Parathyroid adenoma (tissue), 2 donors: ENCODE measurements at regions not wholly inside any gene's neighbourhood (a gene's known extent, or its start where the extent isn't known, plus 50 kb on each side); places are given as distances from the start of the nearest gene placed in this dataset.

ENCODE experiments used
- H2AFZ ChIP-seq: fragments of 300-600 bp; sonication (generic); one replicate; pipeline ENCODE4 v1.7.0; 2017; ENCODE audit warnings: antibody characterized with exemption, mild to moderate bottlenecking
- H3K27ac ChIP-seq: fragments of 300-600 bp; sonication (generic); one replicate; pipeline ENCODE4 v1.7.0; 2017
- H3K27me3 ChIP-seq: fragments of 300-600 bp; sonication (generic); one replicate; pipeline ENCODE4 v1.7.0; 2017; ENCODE audit warnings: low read length; ENCODE audit not compliant: control insufficient read depth, insufficient read depth
- H3K36me3 ChIP-seq: fragments of 300-600 bp; sonication (generic); one replicate; pipeline ENCODE4 v1.7.0; 2017; ENCODE audit warnings: low read length; ENCODE audit not compliant: control insufficient read depth, insufficient read depth
- H3K4me1 ChIP-seq: fragments of 300-600 bp; sonication (generic); one replicate; pipeline ENCODE4 v1.7.0; 2017; ENCODE audit warnings: control low read depth
- H3K4me2 ChIP-seq: fragments of 300-600 bp; sonication (generic); one replicate; pipeline ENCODE4 v1.7.0; 2017; ENCODE audit warnings: low read length
- H3K4me3 ChIP-seq: fragments of 300-600 bp; sonication (generic); one replicate; pipeline ENCODE4 v1.7.0; 2017; ENCODE audit warnings: low read depth, low read length
- H3K79me2 ChIP-seq: fragments of 300-600 bp; sonication (generic); one replicate; pipeline ENCODE4 v1.7.0; 2017; ENCODE audit warnings: control low read depth
- H3K9ac ChIP-seq: fragments of 300-600 bp; sonication (generic); one replicate; pipeline ENCODE4 v1.7.0; 2017; ENCODE audit warnings: mild to moderate bottlenecking
- H3K9me3 ChIP-seq: fragments of 300-600 bp; sonication (generic); one replicate; pipeline ENCODE4 v1.7.0; 2017; ENCODE audit warnings: low read length; ENCODE audit not compliant: control insufficient read depth
- TF ChIP-seq, protein P1 (sequence below): fragments of 300-600 bp; sonication (generic); IDR thresholded peaks from one replicate; pipeline ENCODE4 v1.7.0; 2017; ENCODE audit warnings: antibody characterized with exemption, mild to moderate bottlenecking
- donor health status: primary hyperparathyroidism.

DNA sequence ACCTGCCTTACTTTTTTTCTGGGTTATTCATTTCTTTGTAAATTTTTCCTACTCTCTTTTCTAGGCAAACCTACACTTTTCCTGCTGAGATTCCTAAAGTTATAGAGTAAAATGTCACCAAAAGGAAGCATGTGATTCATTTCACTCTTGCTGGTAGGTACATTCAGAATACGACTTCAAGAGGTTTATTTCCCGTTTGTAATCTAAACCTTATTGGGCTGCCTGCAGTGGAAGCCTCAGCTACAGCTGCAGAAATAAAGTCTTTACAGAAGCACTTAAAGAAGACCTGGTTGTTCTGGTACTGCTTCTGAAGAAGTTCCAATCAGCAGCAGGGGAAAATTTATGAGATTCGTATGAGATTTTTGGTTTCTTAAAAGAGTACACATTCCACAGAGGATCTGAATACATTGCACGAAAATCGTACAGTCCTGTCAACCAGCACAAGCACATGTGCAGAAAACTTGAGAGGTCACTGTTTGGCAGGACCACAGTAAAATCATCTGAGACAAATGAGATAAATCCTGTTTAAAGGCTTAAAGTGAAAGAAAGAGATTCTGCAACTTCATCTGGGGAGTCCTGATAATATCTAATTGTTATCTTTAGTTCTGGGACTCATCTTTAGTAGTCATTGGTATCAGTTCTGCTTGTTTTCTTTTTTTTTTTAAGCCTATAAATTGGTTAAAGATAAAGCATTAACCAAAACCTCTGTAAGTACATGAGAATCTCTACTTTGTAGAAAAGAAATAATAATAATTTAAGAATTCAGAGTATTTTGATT lies 109.9 kb upstream of the ADGRL2 start:
- no peaks in the 10 kb centered on the region for H3K27me3 ChIP-seq
- H3K79me2 ChIP-seq: no peaks in the 10 kb centered on the region
- no peak overlapping the region for H2AFZ ChIP-seq
- H3K4me2 ChIP-seq: no peak overlapping the region
- H3K9me3 ChIP-seq: no peaks in the 10 kb centered on the region
- no peaks in the 10 kb centered on the region for H3K36me3 ChIP-seq
- H3K4me1 ChIP-seq: no peaks in the 10 kb centered on the region
- no peak overlapping the region for H3K9ac ChIP-seq
- TF ChIP-seq, protein P1, sequence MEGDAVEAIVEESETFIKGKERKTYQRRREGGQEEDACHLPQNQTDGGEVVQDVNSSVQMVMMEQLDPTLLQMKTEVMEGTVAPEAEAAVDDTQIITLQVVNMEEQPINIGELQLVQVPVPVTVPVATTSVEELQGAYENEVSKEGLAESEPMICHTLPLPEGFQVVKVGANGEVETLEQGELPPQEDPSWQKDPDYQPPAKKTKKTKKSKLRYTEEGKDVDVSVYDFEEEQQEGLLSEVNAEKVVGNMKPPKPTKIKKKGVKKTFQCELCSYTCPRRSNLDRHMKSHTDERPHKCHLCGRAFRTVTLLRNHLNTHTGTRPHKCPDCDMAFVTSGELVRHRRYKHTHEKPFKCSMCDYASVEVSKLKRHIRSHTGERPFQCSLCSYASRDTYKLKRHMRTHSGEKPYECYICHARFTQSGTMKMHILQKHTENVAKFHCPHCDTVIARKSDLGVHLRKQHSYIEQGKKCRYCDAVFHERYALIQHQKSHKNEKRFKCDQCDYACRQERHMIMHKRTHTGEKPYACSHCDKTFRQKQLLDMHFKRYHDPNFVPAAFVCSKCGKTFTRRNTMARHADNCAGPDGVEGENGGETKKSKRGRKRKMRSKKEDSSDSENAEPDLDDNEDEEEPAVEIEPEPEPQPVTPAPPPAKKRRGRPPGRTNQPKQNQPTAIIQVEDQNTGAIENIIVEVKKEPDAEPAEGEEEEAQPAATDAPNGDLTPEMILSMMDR: no peak
- no peak overlapping the region for H3K27ac ChIP-seq
- H3K4me3 ChIP-seq: no peak overlapping the region

DNA sequence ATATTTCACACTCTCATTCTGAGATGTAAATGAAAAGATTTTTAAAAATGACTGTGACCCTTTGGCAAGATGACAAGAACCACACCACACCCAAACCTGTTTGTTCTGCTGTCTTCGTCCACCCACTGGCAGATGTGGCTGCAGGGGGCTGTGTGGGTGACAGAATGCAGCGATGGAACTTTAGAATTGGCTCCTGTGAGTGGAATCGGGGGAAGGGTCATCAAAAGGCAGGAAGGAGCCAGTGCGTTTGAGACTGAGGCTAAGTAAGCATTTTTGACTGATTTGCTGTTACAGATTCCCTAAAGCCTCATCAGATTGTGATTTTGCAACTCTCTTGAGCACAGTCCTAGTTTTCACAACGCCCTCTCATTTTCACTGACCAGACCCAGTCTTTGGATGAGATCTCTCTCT lies 111.2 kb upstream of the ADGRL2 start:
- H3K79me2 ChIP-seq: no peaks in the 10 kb centered on the region
- no peak overlapping the region for H3K9ac ChIP-seq
- no peak overlapping the region for H3K27ac ChIP-seq

DNA sequence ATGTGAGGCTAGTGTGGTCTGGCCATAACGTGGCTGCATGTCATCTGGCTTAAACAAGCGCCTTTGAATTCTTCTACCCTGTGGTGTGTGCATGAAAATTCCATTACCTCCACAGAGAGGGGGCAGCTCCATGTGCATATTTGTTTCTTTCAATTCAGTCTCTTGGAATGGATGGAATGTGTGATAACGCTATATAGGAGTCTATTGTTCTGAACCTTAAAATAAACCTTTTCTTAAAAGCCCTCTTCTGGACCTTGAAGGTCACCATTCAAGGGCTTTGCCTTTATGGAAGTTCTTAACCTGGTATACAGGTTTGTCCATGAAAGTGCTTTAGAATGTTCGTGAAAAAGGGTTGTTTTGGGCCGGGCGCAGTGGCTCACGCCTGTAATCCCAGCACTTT lies 118.2 kb upstream of the ADGRL2 start:
- Histone ChIP-seq H2AFZ (no peak overlapping the region), H3K4me3 (no peak overlapping the region), H3K4me1 (no peaks in the 10 kb centered on the region), H3K27me3 (no peaks in the 10 kb centered on the region), H3K27ac (no peak overlapping the region), H3K9me3 (no peaks in the 10 kb centered on the region), H3K9ac (no peak overlapping the region), H3K36me3 (no peaks in the 10 kb centered on the region), H3K4me2 (no peak overlapping the region), H3K79me2 (no peaks in the 10 kb centered on the region)
- TF ChIP-seq, protein P1: no peak

More for the DNA sequence above, 111.2 kb upstream of the ADGRL2 start:
- H3K27me3 ChIP-seq: no peaks in the 10 kb centered on the region
- no peaks in the 10 kb centered on the region for H3K9me3 ChIP-seq
- TF ChIP-seq, protein P1: no peak
- H3K4me2 ChIP-seq: no peak overlapping the region
- H2AFZ ChIP-seq: no peak overlapping the region
- no peaks in the 10 kb centered on the region for H3K36me3 ChIP-seq
- no peaks in the 10 kb centered on the region for H3K4me1 ChIP-seq
- H3K4me3 ChIP-seq: no peak overlapping the region

DNA sequence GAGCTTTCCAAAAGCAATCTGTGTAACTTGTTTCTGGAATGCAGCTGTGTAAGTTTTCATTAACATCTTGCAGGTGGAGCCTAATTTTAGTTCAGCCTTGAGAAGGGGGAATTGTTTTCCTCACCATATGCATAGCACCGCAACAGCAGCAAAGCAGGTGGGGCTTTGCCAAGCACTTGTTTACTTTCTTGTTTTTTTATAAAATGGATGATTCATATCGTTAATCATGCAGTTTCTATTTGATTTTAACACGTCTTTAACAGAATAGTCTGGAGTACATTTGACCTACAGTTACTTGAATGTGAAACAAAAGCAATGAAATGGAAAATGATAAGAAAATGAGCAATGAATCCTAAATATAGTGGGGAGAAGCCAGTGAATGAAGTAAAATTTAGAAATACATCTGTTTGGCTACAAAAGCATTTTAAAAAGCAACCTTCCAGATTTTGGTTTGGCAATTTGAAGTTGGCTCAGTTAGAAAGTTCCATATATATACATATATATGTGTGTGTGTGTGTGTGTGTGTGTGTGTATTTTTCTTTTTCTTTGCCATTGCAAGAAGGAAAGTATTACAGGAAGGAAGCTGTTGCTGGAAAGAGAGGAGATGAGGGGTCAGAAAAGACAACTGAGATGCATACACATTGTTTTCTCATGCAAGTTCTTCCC lies 119.0 kb upstream of the ADGRL2 start:
- TF ChIP-seq, protein P1: no peak
- Histone ChIP-seq H3K4me1 (no peaks in the 10 kb centered on the region), H3K27me3 (no peaks in the 10 kb centered on the region), H3K36me3 (no peaks in the 10 kb centered on the region), H3K79me2 (no peaks in the 10 kb centered on the region), H2AFZ (no peak overlapping the region), H3K4me2 (peak overlapping the region; percentile 9), H3K9ac (no peak overlapping the region), H3K27ac (no peak overlapping the region), H3K9me3 (no peaks in the 10 kb centered on the region), H3K4me3 (no peak overlapping the region)
